SK-N-SH treated with all-trans-retinoic acid at 6 μM for 48 hours (cell line): ENCODE measurements at regions not wholly inside any gene's neighbourhood (a gene's known extent, or its start where the extent isn't known, plus 50 kb on each side); places are given as distances from the start of the nearest gene placed in this dataset.

ENCODE experiments used
- ARNTL ChIP-seq: fragments of 450-650 bp; formaldehyde crosslinking; IDR thresholded peaks from 2 replicates; pipeline ENCODE4 v1.5.0; 2020; ENCODE audit warnings: low read depth, mild to moderate bottlenecking, moderate library complexity, borderline replicate concordance
- BACH2 ChIP-seq: fragments of 250-450 bp; sonication (Bioruptor Pico); IDR thresholded peaks from 2 replicates; pipeline ENCODE4 v1.9.0; 2021; ENCODE audit warnings: mild to moderate bottlenecking, borderline replicate concordance
- CSDC2 ChIP-seq: fragments of 250-450 bp; sonication (Bioruptor Pico); IDR thresholded peaks from 2 replicates; pipeline ENCODE4 v1.5.0; 2020; ENCODE audit warnings: mild to moderate bottlenecking, moderate library complexity
- ISL1 ChIP-seq: fragments of 250-450 bp; sonication (Bioruptor Pico); IDR thresholded peaks from 2 replicates; pipeline ENCODE4 v2.1.2; 2022; ENCODE audit warnings: mild to moderate bottlenecking, moderate library complexity
- PPARA ChIP-seq: fragments of 250-450 bp; sonication (Bioruptor Pico); IDR thresholded peaks from 2 replicates; pipeline ENCODE4 v1.5.0; 2020; ENCODE audit warnings: mild to moderate bottlenecking, borderline replicate concordance
- TCF4 ChIP-seq: fragments of 250-450 bp; sonication (Bioruptor Pico); IDR thresholded peaks from 2 replicates; pipeline ENCODE4 v1.8.0; 2021; ENCODE audit warnings: mild to moderate bottlenecking, moderate library complexity, borderline replicate concordance
- TOX ChIP-seq: fragments of 250-450 bp; sonication (Bioruptor Pico); IDR thresholded peaks from 2 replicates; pipeline ENCODE4 v1.8.0; 2021; ENCODE audit warnings: mild to moderate bottlenecking, moderate library complexity, borderline replicate concordance
- ZC3H10 ChIP-seq: fragments of 250-450 bp; sonication (Bioruptor Pico); IDR thresholded peaks from 2 replicates; pipeline ENCODE4 v1.5.1; 2021; ENCODE audit warnings: mild to moderate bottlenecking, moderate library complexity
- TF ChIP-seq, protein P1 (sequence below): fragments of 250-450 bp; sonication (Bioruptor Pico); IDR thresholded peaks from 2 replicates; pipeline ENCODE4 v1.8.0; 2020; ENCODE audit warnings: mild to moderate bottlenecking, moderate library complexity, borderline replicate concordance
- TF ChIP-seq, protein P2 (sequence below): fragments of 250-450 bp; sonication (Bioruptor Pico); IDR thresholded peaks from 2 replicates; pipeline ENCODE4 v1.5.1; 2020; ENCODE audit warnings: low read depth, mild to moderate bottlenecking, moderate library complexity
- TF ChIP-seq, protein P3 (sequence below): fragments of 250-450 bp; sonication (Bioruptor Pico); IDR thresholded peaks from 2 replicates; pipeline ENCODE4 v1.5.0; 2020; ENCODE audit warnings: mild to moderate bottlenecking, moderate library complexity

DNA sequence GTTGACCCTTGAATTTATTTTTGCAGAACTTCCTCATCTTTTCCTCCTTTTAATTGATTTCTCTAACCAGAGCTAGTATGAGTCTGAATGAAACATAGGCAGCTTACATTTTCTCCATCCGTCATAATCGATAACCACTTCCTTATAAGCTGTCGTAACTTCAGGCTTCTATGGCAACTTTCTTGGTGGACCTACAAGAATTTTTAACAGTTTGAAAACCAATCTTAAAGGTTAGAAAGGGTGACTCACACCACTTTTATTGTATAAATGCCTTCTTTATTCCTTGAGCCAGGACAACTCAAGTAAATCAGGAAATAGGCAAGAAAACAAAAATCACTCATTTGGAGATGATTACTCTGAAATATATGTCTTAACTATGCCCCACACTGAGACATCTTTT, 105.7 kb upstream of the KL start:
- TF ChIP-seq CSDC2 (no peak), ARNTL (CRISPR knock-in tag) (no peak), ISL1 (no peak), BACH2 (CRISPR knock-in tag) (no peak), TCF4 (CRISPR knock-in tag) (no peak), PPARA (no peak), TOX (CRISPR knock-in tag) (no peak), ZC3H10 (no peak)
- TF ChIP-seq, protein P1, sequence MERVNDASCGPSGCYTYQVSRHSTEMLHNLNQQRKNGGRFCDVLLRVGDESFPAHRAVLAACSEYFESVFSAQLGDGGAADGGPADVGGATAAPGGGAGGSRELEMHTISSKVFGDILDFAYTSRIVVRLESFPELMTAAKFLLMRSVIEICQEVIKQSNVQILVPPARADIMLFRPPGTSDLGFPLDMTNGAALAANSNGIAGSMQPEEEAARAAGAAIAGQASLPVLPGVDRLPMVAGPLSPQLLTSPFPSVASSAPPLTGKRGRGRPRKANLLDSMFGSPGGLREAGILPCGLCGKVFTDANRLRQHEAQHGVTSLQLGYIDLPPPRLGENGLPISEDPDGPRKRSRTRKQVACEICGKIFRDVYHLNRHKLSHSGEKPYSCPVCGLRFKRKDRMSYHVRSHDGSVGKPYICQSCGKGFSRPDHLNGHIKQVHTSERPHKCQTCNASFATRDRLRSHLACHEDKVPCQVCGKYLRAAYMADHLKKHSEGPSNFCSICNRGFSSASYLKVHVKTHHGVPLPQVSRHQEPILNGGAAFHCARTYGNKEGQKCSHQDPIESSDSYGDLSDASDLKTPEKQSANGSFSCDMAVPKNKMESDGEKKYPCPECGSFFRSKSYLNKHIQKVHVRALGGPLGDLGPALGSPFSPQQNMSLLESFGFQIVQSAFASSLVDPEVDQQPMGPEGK (CRISPR knock-in tag): no peak
- TF ChIP-seq, protein P2, sequence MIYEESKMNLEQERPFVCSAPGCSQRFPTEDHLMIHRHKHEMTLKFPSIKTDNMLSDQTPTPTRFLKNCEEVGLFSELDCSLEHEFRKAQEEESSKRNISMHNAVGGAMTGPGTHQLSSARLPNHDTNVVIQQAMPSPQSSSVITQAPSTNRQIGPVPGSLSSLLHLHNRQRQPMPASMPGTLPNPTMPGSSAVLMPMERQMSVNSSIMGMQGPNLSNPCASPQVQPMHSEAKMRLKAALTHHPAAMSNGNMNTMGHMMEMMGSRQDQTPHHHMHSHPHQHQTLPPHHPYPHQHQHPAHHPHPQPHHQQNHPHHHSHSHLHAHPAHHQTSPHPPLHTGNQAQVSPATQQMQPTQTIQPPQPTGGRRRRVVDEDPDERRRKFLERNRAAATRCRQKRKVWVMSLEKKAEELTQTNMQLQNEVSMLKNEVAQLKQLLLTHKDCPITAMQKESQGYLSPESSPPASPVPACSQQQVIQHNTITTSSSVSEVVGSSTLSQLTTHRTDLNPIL (CRISPR knock-in tag): no peak
- TF ChIP-seq, protein P3, sequence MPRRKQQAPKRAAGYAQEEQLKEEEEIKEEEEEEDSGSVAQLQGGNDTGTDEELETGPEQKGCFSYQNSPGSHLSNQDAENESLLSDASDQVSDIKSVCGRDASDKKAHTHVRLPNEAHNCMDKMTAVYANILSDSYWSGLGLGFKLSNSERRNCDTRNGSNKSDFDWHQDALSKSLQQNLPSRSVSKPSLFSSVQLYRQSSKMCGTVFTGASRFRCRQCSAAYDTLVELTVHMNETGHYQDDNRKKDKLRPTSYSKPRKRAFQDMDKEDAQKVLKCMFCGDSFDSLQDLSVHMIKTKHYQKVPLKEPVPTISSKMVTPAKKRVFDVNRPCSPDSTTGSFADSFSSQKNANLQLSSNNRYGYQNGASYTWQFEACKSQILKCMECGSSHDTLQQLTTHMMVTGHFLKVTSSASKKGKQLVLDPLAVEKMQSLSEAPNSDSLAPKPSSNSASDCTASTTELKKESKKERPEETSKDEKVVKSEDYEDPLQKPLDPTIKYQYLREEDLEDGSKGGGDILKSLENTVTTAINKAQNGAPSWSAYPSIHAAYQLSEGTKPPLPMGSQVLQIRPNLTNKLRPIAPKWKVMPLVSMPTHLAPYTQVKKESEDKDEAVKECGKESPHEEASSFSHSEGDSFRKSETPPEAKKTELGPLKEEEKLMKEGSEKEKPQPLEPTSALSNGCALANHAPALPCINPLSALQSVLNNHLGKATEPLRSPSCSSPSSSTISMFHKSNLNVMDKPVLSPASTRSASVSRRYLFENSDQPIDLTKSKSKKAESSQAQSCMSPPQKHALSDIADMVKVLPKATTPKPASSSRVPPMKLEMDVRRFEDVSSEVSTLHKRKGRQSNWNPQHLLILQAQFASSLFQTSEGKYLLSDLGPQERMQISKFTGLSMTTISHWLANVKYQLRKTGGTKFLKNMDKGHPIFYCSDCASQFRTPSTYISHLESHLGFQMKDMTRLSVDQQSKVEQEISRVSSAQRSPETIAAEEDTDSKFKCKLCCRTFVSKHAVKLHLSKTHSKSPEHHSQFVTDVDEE (CRISPR knock-in tag): no peak
